ENCODE measurements at regions not wholly inside any gene's neighbourhood (a gene's known extent, or its start where the extent isn't known, plus 50 kb on each side); places are given as distances from the start of the nearest gene placed in this dataset.
"Not testable (repeated sequence)": the region's sequence is repeated elsewhere in the genome, so short reads cannot be mapped to it uniquely, and the experiment has no call there.

DNA sequence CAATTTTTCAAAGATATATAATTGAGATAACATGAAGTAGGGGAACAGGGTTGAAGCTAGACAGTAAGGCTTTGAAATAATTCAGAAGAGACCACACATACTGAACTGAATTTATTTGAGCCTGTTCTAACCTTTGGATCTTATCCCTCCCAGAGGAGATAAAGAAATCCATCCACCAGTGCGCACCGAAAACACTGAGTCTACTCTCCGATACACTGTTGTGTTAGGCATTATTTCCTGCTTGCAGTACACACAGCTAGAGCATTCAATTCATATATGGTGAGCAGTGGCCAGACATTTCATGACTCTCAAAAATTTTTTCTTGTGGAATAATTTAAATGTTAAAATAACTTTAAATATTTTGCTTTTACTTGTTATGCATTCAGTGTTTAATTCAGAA is 342.7 kb downstream of the GPD2 start:
- no peak for ATAC-seq
- TF ChIP-seq ZC3H10 (CRISPR knock-in tag; IDR thresholded peaks at IDR 0.05) (no peak), ZFP30 (CRISPR knock-in tag; IDR thresholded peaks at IDR 0.05) (no peak), OSR1 (CRISPR knock-in tag; IDR thresholded peaks at IDR 0.05) (no peak), RARB (CRISPR knock-in tag; IDR thresholded peaks at IDR 0.05) (no peak), SNAI2 (CRISPR knock-in tag; IDR thresholded peaks at IDR 0.05) (no peak), ZFP3 (CRISPR knock-in tag; IDR thresholded peaks at IDR 0.05) (no peak), ZNF70 (CRISPR knock-in tag; IDR thresholded peaks at IDR 0.05) (no peak), TOX (CRISPR knock-in tag; IDR thresholded peaks at IDR 0.05; ENCODE audit: borderline replicate concordance) (no peak), ZNF8 (CRISPR knock-in tag; IDR thresholded peaks at IDR 0.05) (no peak), PPARA (CRISPR knock-in tag; IDR thresholded peaks at IDR 0.05; ENCODE audit: borderline replicate concordance) (no peak), ESRRG (CRISPR knock-in tag; IDR thresholded peaks at IDR 0.05) (no peak), ISL1 (CRISPR knock-in tag; IDR thresholded peaks at IDR 0.05) (no peak)
- TF ChIP-seq, protein P1, sequence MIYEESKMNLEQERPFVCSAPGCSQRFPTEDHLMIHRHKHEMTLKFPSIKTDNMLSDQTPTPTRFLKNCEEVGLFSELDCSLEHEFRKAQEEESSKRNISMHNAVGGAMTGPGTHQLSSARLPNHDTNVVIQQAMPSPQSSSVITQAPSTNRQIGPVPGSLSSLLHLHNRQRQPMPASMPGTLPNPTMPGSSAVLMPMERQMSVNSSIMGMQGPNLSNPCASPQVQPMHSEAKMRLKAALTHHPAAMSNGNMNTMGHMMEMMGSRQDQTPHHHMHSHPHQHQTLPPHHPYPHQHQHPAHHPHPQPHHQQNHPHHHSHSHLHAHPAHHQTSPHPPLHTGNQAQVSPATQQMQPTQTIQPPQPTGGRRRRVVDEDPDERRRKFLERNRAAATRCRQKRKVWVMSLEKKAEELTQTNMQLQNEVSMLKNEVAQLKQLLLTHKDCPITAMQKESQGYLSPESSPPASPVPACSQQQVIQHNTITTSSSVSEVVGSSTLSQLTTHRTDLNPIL (CRISPR knock-in tag; IDR thresholded peaks at IDR 0.05; ENCODE audit: low read depth), result no peak
- TF ChIP-seq, protein P2, sequence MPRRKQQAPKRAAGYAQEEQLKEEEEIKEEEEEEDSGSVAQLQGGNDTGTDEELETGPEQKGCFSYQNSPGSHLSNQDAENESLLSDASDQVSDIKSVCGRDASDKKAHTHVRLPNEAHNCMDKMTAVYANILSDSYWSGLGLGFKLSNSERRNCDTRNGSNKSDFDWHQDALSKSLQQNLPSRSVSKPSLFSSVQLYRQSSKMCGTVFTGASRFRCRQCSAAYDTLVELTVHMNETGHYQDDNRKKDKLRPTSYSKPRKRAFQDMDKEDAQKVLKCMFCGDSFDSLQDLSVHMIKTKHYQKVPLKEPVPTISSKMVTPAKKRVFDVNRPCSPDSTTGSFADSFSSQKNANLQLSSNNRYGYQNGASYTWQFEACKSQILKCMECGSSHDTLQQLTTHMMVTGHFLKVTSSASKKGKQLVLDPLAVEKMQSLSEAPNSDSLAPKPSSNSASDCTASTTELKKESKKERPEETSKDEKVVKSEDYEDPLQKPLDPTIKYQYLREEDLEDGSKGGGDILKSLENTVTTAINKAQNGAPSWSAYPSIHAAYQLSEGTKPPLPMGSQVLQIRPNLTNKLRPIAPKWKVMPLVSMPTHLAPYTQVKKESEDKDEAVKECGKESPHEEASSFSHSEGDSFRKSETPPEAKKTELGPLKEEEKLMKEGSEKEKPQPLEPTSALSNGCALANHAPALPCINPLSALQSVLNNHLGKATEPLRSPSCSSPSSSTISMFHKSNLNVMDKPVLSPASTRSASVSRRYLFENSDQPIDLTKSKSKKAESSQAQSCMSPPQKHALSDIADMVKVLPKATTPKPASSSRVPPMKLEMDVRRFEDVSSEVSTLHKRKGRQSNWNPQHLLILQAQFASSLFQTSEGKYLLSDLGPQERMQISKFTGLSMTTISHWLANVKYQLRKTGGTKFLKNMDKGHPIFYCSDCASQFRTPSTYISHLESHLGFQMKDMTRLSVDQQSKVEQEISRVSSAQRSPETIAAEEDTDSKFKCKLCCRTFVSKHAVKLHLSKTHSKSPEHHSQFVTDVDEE (CRISPR knock-in tag; IDR thresholded peaks at IDR 0.05), result no peak
- TF ChIP-seq, protein P3, sequence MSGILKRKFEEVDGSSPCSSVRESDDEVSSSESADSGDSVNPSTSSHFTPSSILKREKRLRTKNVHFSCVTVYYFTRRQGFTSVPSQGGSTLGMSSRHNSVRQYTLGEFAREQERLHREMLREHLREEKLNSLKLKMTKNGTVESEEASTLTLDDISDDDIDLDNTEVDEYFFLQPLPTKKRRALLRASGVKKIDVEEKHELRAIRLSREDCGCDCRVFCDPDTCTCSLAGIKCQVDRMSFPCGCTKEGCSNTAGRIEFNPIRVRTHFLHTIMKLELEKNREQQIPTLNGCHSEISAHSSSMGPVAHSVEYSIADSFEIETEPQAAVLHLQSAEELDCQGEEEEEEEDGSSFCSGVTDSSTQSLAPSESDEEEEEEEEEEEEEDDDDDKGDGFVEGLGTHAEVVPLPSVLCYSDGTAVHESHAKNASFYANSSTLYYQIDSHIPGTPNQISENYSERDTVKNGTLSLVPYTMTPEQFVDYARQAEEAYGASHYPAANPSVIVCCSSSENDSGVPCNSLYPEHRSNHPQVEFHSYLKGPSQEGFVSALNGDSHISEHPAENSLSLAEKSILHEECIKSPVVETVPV (CRISPR knock-in tag; IDR thresholded peaks at IDR 0.05), result no peak
- TF ChIP-seq, protein P4, sequence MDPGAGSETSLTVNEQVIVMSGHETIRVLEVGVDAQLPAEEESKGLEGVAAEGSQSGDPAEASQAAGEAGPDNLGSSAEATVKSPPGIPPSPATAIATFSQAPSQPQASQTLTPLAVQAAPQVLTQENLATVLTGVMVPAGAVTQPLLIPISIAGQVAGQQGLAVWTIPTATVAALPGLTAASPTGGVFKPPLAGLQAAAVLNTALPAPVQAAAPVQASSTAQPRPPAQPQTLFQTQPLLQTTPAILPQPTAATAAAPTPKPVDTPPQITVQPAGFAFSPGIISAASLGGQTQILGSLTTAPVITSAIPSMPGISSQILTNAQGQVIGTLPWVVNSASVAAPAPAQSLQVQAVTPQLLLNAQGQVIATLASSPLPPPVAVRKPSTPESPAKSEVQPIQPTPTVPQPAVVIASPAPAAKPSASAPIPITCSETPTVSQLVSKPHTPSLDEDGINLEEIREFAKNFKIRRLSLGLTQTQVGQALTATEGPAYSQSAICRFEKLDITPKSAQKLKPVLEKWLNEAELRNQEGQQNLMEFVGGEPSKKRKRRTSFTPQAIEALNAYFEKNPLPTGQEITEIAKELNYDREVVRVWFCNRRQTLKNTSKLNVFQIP (CRISPR knock-in tag; IDR thresholded peaks at IDR 0.05; ENCODE audit: borderline replicate concordance, low read depth), result no peak

DNA sequence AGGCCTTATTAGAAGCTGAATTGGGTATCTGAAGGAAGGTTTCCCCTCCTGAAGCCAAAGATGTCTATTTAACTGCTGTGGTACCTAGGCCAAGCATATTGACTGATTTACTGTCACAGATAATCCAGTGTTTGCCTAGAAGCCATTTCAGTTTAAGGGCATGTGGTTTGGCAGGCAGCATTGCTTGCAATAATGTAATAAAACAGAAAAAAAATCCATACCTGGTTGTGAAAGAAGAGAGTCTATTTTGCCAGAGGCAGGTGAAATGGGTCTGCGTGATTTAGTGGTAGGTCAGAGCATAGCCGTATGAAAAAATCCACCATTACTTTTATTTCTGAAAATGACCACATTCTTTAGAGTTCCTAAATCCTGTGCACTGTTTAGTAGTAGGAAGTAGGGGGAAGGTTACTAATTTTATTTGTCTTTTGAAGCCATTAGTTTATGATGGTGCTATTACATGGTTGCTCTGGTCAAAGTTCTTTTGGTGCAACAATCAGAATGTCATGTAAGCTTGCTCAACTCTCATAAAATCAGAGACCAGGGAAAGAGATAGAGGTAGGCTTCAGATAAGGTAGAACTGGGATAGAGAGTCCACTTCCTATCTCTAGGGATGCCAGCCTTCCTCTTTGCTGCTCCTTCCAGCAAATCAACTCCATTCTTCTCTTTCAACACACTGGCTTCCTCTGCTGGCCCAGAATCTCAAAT is 343.4 kb downstream of the GPD2 start:
- no peak for ATAC-seq
- no peak for TF ChIP-seq BACH2 (CRISPR knock-in tag; IDR thresholded peaks at IDR 0.05; ENCODE audit: borderline replicate concordance)
- TF ChIP-seq, protein P4 (CRISPR knock-in tag; IDR thresholded peaks at IDR 0.05; ENCODE audit: borderline replicate concordance, low read depth), result no peak

DNA sequence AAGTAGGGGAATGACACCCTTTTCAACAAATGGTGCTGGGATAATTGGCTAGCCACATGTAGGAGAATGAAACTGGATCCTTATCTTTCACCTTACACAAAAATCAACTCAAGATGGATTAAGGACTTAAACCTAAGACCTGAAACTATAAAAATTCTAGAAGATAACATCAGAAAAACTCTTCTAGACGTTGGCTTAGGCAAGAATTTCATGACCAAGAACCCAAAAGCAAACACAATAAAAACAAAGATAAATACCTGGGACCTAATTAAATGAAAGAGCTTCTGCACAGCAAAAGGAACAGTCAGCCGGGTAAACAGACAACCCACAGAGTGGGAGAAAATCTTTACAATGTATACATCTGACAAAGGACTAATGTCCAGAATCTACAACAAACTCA is 345.5 kb downstream of the GPD2 start:
- ATAC-seq, result not testable (repeated sequence)

DNA sequence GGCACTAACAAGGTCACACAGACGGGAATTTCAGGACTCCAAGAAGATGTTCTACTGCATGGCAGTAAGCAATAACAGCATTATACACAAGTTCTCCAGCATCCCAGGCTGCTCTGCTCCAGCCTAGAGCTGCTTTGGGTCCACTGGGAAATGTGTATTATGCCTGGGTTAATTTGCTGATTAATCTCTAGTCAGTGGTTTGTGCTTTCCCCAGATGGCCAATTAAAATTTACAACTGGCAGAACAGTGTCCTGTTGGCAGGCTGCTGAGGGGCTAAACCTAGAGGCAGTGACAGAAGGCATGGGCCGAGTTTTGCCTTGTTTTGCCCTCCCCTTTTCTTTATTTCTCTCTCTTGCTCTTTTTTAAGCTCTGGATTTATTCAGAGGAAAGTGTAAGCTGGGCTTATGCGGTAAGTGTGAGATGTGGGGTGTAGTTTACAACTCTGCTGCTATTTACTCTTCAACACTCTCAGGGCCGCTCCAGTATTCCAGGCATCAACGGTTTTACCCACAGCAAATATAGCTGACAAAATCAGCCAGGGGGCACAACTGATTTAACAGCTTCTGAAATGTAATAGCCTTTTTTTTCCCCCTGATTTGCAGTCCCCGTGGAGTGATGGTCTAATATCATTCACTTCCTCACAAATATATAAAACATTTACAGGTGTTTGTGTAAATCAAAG is 348.0 kb downstream of the GPD2 start:
- TF ChIP-seq ZC3H10 (CRISPR knock-in tag; IDR thresholded peaks at IDR 0.05), result no peak
- no peak for TF ChIP-seq RARB (CRISPR knock-in tag; IDR thresholded peaks at IDR 0.05)
- TF ChIP-seq TCF4 (CRISPR knock-in tag; IDR thresholded peaks at IDR 0.05; ENCODE audit: borderline replicate concordance), result no peak
- TF ChIP-seq ISL1 (CRISPR knock-in tag; IDR thresholded peaks at IDR 0.05), result no peak
- TF ChIP-seq, protein P1 (CRISPR knock-in tag; IDR thresholded peaks at IDR 0.05; ENCODE audit: low read depth), result no peak
- TF ChIP-seq, protein P2 (CRISPR knock-in tag; IDR thresholded peaks at IDR 0.05), result no peak
- TF ChIP-seq BACH2 (CRISPR knock-in tag; IDR thresholded peaks at IDR 0.05; ENCODE audit: borderline replicate concordance), result no peak
- no peak for TF ChIP-seq PPARA (CRISPR knock-in tag; IDR thresholded peaks at IDR 0.05; ENCODE audit: borderline replicate concordance)
- TF ChIP-seq ZNF565 (CRISPR knock-in tag; conservative IDR thresholded peaks at IDR 0.05; ENCODE audit: low read depth), result no peak
- no peak for TF ChIP-seq ZNF70 (CRISPR knock-in tag; IDR thresholded peaks at IDR 0.05)
- no peak for TF ChIP-seq ZFP30 (CRISPR knock-in tag; IDR thresholded peaks at IDR 0.05)
- ATAC-seq, result no peak; the same call in 2 of the 3 replicates
